ENCODE measurements at regions not wholly inside any gene's neighbourhood (a gene's known extent, or its start where the extent isn't known, plus 50 kb on each side); places are given as distances from the start of the nearest gene placed in this dataset.

DNA sequence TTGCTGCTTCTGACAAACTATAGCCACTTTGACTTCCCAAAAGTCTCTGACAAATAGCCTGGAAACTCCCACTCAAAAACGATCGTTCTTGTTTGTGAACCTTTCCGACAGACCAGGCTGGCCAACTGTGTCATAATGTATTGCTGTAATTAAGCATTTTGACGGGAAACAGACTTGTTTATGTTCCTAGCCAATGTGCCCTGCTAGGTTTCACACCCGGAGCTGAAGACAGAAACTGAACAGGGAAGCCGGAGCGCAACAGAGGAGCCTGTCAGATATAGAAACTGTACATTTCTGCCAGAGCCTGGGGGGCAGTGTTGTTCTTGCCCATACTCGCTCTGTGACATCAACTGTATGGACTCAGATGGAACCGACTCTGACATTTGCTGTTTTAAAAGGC lies 55.3 kb upstream of the C7orf33 start:
- TF ChIP-seq, protein P1, sequence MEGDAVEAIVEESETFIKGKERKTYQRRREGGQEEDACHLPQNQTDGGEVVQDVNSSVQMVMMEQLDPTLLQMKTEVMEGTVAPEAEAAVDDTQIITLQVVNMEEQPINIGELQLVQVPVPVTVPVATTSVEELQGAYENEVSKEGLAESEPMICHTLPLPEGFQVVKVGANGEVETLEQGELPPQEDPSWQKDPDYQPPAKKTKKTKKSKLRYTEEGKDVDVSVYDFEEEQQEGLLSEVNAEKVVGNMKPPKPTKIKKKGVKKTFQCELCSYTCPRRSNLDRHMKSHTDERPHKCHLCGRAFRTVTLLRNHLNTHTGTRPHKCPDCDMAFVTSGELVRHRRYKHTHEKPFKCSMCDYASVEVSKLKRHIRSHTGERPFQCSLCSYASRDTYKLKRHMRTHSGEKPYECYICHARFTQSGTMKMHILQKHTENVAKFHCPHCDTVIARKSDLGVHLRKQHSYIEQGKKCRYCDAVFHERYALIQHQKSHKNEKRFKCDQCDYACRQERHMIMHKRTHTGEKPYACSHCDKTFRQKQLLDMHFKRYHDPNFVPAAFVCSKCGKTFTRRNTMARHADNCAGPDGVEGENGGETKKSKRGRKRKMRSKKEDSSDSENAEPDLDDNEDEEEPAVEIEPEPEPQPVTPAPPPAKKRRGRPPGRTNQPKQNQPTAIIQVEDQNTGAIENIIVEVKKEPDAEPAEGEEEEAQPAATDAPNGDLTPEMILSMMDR (conservative IDR thresholded peaks at IDR 0.05): no peak
- TF ChIP-seq EZH2 (IDR thresholded peaks at IDR 0.05; ENCODE audit: low read depth): no peak

All from PC-9 (cell line).